ENCODE measurements at regions not wholly inside any gene's neighbourhood (a gene's known extent, or its start where the extent isn't known, plus 50 kb on each side); places are given as distances from the start of the nearest gene placed in this dataset.

DNA sequence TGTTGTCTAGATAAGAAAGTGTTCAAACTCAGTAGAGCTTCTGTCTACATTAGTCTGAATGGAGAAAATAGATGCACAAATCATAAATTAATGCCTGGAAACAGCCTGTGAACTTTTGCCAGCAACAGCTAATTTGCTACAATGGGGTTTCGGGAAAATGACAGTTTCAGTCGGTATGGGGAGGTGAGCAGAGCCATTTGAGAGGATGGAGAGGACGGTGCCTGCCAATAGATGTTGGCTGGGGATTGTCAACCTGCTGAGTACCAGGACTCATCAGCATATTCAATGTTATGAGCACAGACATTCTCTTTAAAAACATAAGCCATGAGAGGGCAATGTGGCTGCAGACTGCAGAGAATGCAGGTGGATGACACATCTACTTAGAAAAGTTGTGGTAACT lies 230.3 kb upstream of the PCDH18 start (continued):
- TF ChIP-seq, protein P1, sequence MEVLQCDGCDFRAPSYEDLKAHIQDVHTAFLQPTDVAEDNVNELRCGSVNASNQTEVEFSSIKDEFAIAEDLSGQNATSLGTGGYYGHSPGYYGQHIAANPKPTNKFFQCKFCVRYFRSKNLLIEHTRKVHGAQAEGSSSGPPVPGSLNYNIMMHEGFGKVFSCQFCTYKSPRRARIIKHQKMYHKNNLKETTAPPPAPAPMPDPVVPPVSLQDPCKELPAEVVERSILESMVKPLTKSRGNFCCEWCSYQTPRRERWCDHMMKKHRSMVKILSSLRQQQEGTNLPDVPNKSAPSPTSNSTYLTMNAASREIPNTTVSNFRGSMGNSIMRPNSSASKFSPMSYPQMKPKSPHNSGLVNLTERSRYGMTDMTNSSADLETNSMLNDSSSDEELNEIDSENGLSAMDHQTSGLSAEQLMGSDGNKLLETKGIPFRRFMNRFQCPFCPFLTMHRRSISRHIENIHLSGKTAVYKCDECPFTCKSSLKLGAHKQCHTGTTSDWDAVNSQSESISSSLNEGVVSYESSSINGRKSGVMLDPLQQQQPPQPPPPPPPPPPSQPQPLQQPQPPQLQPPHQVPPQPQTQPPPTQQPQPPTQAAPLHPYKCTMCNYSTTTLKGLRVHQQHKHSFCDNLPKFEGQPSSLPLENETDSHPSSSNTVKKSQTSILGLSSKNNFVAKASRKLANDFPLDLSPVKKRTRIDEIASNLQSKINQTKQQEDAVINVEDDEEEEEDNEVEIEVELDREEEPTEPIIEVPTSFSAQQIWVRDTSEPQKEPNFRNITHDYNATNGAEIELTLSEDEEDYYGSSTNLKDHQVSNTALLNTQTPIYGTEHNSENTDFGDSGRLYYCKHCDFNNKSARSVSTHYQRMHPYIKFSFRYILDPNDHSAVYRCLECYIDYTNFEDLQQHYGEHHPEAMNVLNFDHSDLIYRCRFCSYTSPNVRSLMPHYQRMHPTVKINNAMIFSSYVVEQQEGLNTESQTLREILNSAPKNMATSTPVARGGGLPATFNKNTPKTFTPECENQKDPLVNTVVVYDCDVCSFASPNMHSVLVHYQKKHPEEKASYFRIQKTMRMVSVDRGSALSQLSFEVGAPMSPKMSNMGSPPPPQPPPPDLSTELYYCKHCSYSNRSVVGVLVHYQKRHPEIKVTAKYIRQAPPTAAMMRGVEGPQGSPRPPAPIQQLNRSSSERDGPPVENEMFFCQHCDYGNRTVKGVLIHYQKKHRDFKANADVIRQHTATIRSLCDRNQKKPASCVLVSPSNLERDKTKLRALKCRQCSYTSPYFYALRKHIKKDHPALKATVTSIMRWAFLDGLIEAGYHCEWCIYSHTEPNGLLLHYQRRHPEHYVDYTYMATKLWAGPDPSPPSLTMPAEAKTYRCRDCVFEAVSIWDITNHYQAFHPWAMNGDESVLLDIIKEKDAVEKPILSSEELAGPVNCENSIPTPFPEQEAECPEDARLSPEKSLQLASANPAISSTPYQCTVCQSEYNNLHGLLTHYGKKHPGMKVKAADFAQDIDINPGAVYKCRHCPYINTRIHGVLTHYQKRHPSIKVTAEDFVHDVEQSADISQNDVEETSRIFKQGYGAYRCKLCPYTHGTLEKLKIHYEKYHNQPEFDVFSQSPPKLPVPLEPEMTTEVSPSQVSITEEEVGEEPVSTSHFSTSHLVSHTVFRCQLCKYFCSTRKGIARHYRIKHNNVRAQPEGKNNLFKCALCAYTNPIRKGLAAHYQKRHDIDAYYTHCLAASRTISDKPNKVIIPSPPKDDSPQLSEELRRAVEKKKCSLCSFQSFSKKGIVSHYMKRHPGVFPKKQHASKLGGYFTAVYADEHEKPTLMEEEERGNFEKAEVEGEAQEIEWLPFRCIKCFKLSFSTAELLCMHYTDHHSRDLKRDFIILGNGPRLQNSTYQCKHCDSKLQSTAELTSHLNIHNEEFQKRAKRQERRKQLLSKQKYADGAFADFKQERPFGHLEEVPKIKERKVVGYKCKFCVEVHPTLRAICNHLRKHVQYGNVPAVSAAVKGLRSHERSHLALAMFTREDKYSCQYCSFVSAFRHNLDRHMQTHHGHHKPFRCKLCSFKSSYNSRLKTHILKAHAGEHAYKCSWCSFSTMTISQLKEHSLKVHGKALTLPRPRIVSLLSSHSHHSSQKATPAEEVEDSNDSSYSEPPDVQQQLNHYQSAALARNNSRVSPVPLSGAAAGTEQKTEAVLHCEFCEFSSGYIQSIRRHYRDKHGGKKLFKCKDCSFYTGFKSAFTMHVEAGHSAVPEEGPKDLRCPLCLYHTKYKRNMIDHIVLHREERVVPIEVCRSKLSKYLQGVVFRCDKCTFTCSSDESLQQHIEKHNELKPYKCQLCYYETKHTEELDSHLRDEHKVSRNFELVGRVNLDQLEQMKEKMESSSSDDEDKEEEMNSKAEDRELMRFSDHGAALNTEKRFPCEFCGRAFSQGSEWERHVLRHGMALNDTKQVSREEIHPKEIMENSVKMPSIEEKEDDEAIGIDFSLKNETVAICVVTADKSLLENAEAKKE (CRISPR knock-in tag; IDR thresholded peaks at IDR 0.05): no peak
- TF ChIP-seq NANOG (IDR thresholded peaks at IDR 0.05; ENCODE audit: borderline replicate concordance): no peak

- Histone ChIP-seq H3K27ac (ENCODE audit: low read depth) (no peak overlapping the region), H3K9me2 (ENCODE audit: insufficient read depth) (no peaks in the 10 kb centered on the region), H2AFZ (no peak overlapping the region), H3K4me2 (no peak overlapping the region), H3K4me1 (ENCODE audit: insufficient read depth) (no peaks in the 10 kb centered on the region), H3K27me3 (ENCODE audit: insufficient read depth) (no peaks in the 10 kb centered on the region), H3K36me3 (ENCODE audit: insufficient read depth) (no peaks in the 10 kb centered on the region), H3K79me2 (replicated peaks; ENCODE audit: insufficient read depth) (no peaks in the 10 kb centered on the region), H3F3A (replicated peaks; ENCODE audit: low read depth) (no peaks in the 10 kb centered on the region), H4K20me1 (replicated peaks; ENCODE audit: insufficient read depth) (no peaks in the 10 kb centered on the region), H3K4me3 (no peak overlapping the region)
- Mint-ChIP-seq H3K9me3 (no peaks in the 10 kb centered on the region), H3K27ac (no peak overlapping the region), H3K4me3 (no peak overlapping the region), H3K4me1 (no peaks in the 10 kb centered on the region), H3K36me3 (ENCODE audit: low read depth) (no peaks in the 10 kb centered on the region), H3K27me3 (ENCODE audit: insufficient read depth, low read depth, poor library complexity) (peaks cover 2% of the 10 kb centered on the region)
- no peak for ATAC-seq
- no peak for DNase-seq (ENCODE audit: low spot score)
- TF ChIP-seq POLR2AphosphoS5 (IDR thresholded peaks at IDR 0.05; ENCODE audit: low read depth) (no peak), JUNB (IDR thresholded peaks at IDR 0.05; ENCODE audit: unreplicated experiment) (no peak), STAT1 (IDR thresholded peaks at IDR 0.05; ENCODE audit: unreplicated experiment) (no peak), ZNF331 (CRISPR knock-in tag; IDR thresholded peaks at IDR 0.05; ENCODE audit: low read depth) (no peak)
- TF ChIP-seq, protein P2, sequence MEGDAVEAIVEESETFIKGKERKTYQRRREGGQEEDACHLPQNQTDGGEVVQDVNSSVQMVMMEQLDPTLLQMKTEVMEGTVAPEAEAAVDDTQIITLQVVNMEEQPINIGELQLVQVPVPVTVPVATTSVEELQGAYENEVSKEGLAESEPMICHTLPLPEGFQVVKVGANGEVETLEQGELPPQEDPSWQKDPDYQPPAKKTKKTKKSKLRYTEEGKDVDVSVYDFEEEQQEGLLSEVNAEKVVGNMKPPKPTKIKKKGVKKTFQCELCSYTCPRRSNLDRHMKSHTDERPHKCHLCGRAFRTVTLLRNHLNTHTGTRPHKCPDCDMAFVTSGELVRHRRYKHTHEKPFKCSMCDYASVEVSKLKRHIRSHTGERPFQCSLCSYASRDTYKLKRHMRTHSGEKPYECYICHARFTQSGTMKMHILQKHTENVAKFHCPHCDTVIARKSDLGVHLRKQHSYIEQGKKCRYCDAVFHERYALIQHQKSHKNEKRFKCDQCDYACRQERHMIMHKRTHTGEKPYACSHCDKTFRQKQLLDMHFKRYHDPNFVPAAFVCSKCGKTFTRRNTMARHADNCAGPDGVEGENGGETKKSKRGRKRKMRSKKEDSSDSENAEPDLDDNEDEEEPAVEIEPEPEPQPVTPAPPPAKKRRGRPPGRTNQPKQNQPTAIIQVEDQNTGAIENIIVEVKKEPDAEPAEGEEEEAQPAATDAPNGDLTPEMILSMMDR (conservative IDR thresholded peaks at IDR 0.05; ENCODE audit: low read depth in 2 of 2): no peak
- TF ChIP-seq, protein P1 (CRISPR knock-in tag; IDR thresholded peaks at IDR 0.05): no peak
These were observed 222.6 kb upstream of the PCDH18 start for GRCh38 chr4:137754652-137755471.
